PC-9 (cell line): ENCODE measurements at regions not wholly inside any gene's neighbourhood (a gene's known extent, or its start where the extent isn't known, plus 50 kb on each side); places are given as distances from the start of the nearest gene placed in this dataset.

ENCODE experiments used
- EZH2 ChIP-seq: fragments of 200-600 bp; sonication (generic); IDR thresholded peaks from 2 replicates; pipeline ENCODE4 v1.8.0; 2017; ENCODE audit warnings: antibody characterized with exemption, low read depth
- TF ChIP-seq, protein P1 (sequence below): fragments of 200-600 bp; sonication (generic); conservative IDR thresholded peaks from 2 replicates; pipeline ENCODE4 v1.6.1; 2017; ENCODE audit warnings: mixed run types, antibody characterized with exemption, mild to moderate bottlenecking, moderate library complexity

DNA sequence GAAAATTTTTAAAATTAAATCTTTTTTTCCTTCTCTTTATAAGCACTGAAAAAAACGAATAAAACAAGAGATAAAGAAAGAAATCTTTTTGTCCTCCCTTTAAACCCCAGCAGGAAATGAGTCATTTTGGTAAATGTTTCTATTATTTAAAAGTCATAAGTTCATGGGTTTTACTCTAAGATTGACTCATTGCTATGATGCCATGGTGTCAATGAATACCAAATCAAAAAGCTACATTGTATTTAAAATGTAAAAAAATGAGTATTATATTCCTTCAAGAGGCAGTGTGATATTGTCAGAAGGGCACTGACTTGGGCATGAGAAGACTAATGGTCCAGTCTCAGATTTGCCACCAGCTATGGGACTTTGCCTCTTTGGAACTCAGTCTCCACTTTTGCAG, 303.4 kb upstream of the DNAJC19 start:
- TF ChIP-seq, protein P1, sequence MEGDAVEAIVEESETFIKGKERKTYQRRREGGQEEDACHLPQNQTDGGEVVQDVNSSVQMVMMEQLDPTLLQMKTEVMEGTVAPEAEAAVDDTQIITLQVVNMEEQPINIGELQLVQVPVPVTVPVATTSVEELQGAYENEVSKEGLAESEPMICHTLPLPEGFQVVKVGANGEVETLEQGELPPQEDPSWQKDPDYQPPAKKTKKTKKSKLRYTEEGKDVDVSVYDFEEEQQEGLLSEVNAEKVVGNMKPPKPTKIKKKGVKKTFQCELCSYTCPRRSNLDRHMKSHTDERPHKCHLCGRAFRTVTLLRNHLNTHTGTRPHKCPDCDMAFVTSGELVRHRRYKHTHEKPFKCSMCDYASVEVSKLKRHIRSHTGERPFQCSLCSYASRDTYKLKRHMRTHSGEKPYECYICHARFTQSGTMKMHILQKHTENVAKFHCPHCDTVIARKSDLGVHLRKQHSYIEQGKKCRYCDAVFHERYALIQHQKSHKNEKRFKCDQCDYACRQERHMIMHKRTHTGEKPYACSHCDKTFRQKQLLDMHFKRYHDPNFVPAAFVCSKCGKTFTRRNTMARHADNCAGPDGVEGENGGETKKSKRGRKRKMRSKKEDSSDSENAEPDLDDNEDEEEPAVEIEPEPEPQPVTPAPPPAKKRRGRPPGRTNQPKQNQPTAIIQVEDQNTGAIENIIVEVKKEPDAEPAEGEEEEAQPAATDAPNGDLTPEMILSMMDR: no peak
- TF ChIP-seq EZH2: no peak
